H9 (cell line): ENCODE measurements at regions not wholly inside any gene's neighbourhood (a gene's known extent, or its start where the extent isn't known, plus 50 kb on each side); places are given as distances from the start of the nearest gene placed in this dataset.

ENCODE experiments used
- DNase-seq: peaks from one replicate; pipeline ENCODE4 v3.0.0-alpha.2; 2017
- H2AFZ ChIP-seq: one replicate; pipeline ENCODE4 v1.6.1; 2013; ENCODE audit warnings: mild to moderate bottlenecking, low read length, control low read depth, moderate library complexity
- H2AK5ac ChIP-seq: 2 replicates; pipeline ENCODE4 v1.6.1; 2013; ENCODE audit warnings: low read length, control low read depth, mixed read lengths; ENCODE audit not compliant: insufficient read length
- H2BK120ac ChIP-seq: one replicate; pipeline ENCODE4 v1.6.1; 2013; ENCODE audit warnings: low read depth, mild to moderate bottlenecking, low read length, control low read depth, inconsistent platforms; ENCODE audit not compliant: poor library complexity, severe bottlenecking
- H2BK12ac ChIP-seq: 2 replicates; pipeline ENCODE4 v1.6.1; 2013; ENCODE audit warnings: low read length, control low read depth, mixed read lengths, low read depth; ENCODE audit not compliant: insufficient read length
- H2BK15ac ChIP-seq: 2 replicates; pipeline ENCODE4 v1.6.1; 2013; ENCODE audit warnings: low read depth, low read length, control low read depth
- H2BK20ac ChIP-seq: one replicate; pipeline ENCODE4 v1.6.1; 2013; ENCODE audit warnings: low read depth, mild to moderate bottlenecking, low read length, control low read depth, inconsistent platforms; ENCODE audit not compliant: poor library complexity, severe bottlenecking
- H2BK5ac ChIP-seq: 2 replicates; pipeline ENCODE4 v1.6.1; 2013; ENCODE audit warnings: low read length, control low read depth, mixed read lengths; ENCODE audit not compliant: insufficient read length
- H3K14ac ChIP-seq: 2 replicates; pipeline ENCODE4 v1.6.1; 2013; ENCODE audit warnings: low read length, control low read depth; ENCODE audit not compliant: insufficient read depth
- H3K18ac ChIP-seq: 2 replicates; pipeline ENCODE4 v1.6.1; 2013; ENCODE audit warnings: low read depth, mild to moderate bottlenecking, mixed read lengths, low read length, control low read depth; ENCODE audit not compliant: insufficient read length
- H3K23ac ChIP-seq: 2 replicates; pipeline ENCODE4 v1.6.1; 2013; ENCODE audit warnings: low read length, control low read depth, mixed read lengths, low read depth; ENCODE audit not compliant: insufficient read length
- H3K23me2 ChIP-seq: 2 replicates; pipeline ENCODE4 v1.6.1; 2013; ENCODE audit warnings: low read depth, mild to moderate bottlenecking, mixed read lengths, low read length, control low read depth; ENCODE audit not compliant: insufficient read length, poor library complexity, severe bottlenecking
- H3K27ac ChIP-seq: 2 replicates; pipeline ENCODE4 v1.5.1; 2013; ENCODE audit warnings: low read length, control low read depth, mixed read lengths, low read depth; ENCODE audit not compliant: insufficient read length
- H3K27me3 ChIP-seq: 2 replicates; pipeline ENCODE4 v1.6.1; 2013; ENCODE audit warnings: low read length, control low read depth, inconsistent platforms; ENCODE audit not compliant: insufficient read depth
- H3K4ac ChIP-seq: 2 replicates; pipeline ENCODE4 v1.6.1; 2013; ENCODE audit warnings: low read depth, mild to moderate bottlenecking, control low read depth, inconsistent platforms, low read length, moderate library complexity
- H3K4me1 ChIP-seq: 2 replicates; pipeline ENCODE4 v1.6.1; 2013; ENCODE audit warnings: low read length, control low read depth, inconsistent platforms; ENCODE audit not compliant: insufficient read depth
- H3K4me2 ChIP-seq: 2 replicates; pipeline ENCODE4 v1.6.1; 2013; ENCODE audit warnings: low read length, control low read depth, mixed read lengths; ENCODE audit not compliant: insufficient read length, insufficient read depth
- H3K56ac ChIP-seq: 2 replicates; pipeline ENCODE4 v1.6.1; 2013; ENCODE audit warnings: low read depth, mild to moderate bottlenecking, mixed read lengths, low read length, control low read depth; ENCODE audit not compliant: insufficient read length
- H3K79me1 ChIP-seq: 2 replicates; pipeline ENCODE4 v1.6.1; 2013; ENCODE audit warnings: low read depth, mild to moderate bottlenecking, moderate library complexity, low read length, control low read depth, inconsistent platforms; ENCODE audit not compliant: insufficient read depth, poor library complexity, severe bottlenecking
- H3K79me2 ChIP-seq: 2 replicates; pipeline ENCODE4 v1.6.1; 2013; ENCODE audit warnings: low read length, control low read depth, inconsistent platforms; ENCODE audit not compliant: insufficient read depth
- H3K9ac ChIP-seq: 2 replicates; pipeline ENCODE4 v1.6.1; 2013; ENCODE audit warnings: low read length, control low read depth, mixed read lengths; ENCODE audit not compliant: insufficient read length; ENCODE audit errors: extremely low read depth
- H3K9me3 ChIP-seq: one replicate; pipeline ENCODE4 v1.6.1; 2013; ENCODE audit warnings: low read depth, low read length, inconsistent platforms; ENCODE audit not compliant: control insufficient read depth
- H3T11ph ChIP-seq: one replicate; pipeline ENCODE4 v1.6.1; 2013; ENCODE audit warnings: mild to moderate bottlenecking, low read length, control low read depth, inconsistent platforms
- H4K20me1 ChIP-seq: one replicate; pipeline ENCODE4 v1.6.1; 2013; ENCODE audit not compliant: control insufficient read depth, insufficient read length, insufficient read depth
- H4K5ac ChIP-seq: 2 replicates; pipeline ENCODE4 v1.6.1; 2013; ENCODE audit warnings: low read depth, mild to moderate bottlenecking, mixed read lengths, low read length, control low read depth; ENCODE audit not compliant: insufficient read length
- H4K8ac ChIP-seq: replicated peaks from 2 replicates; pipeline ENCODE4 v1.6.1; 2013; ENCODE audit warnings: low read length, control low read depth, mixed read lengths, low read depth; ENCODE audit not compliant: insufficient read length
- H4K91ac ChIP-seq: 2 replicates; pipeline ENCODE4 v1.6.1; 2013; ENCODE audit warnings: low read depth, mild to moderate bottlenecking, moderate library complexity, mixed read lengths, low read length, control low read depth; ENCODE audit not compliant: insufficient read length
- H3K27ac Mint-ChIP-seq, 3 experiments: 2 replicates in 2 of 3; 3 replicates in 1 of 3; pipeline ENCODE4 v1.8.0; 2020 to 2021; ENCODE audit warnings: mixed read lengths in 3 of 3, mild to moderate bottlenecking in 1 of 3, moderate library complexity in 1 of 3
- H3K27me3 Mint-ChIP-seq: 2 replicates; pipeline ENCODE4 v1.8.0; 2021; ENCODE audit warnings: low read depth, mild to moderate bottlenecking, moderate library complexity, mixed read lengths
- H3K36me3 Mint-ChIP-seq, 3 experiments: 2 replicates in 2 of 3; 3 replicates in 1 of 3; pipeline ENCODE4 v1.8.0; 2020 to 2021; ENCODE audit warnings: low read depth in 3 of 3, mixed read lengths in 3 of 3; ENCODE audit not compliant: insufficient read depth in 1 of 3
- H3K4me1 Mint-ChIP-seq, 2 experiments: 2 replicates each; pipeline ENCODE4 v1.8.0; 2020; ENCODE audit warnings: mixed read lengths in 2 of 2
- H3K4me3 Mint-ChIP-seq, 2 experiments: 2 replicates in 1 of 2; 3 replicates in 1 of 2; pipeline ENCODE4 v1.8.0; 2020 to 2021; ENCODE audit warnings: mild to moderate bottlenecking in 2 of 2, mixed read lengths in 2 of 2, moderate library complexity in 1 of 2
- H3K9me3 Mint-ChIP-seq, 2 experiments: 2 replicates in 1 of 2; 3 replicates in 1 of 2; pipeline ENCODE4 v1.8.0; 2020; ENCODE audit warnings: mild to moderate bottlenecking in 2 of 2, mixed read lengths in 2 of 2, moderate library complexity in 1 of 2
- CTCF ChIP-seq: fragments of 200-600 bp; sonication (generic); conservative IDR thresholded peaks from 3 replicates; pipeline ENCODE4 v1.8.0; 2021; ENCODE audit warnings: antibody characterized with exemption, mild to moderate bottlenecking
- WGBS: extraction: QIAGEN DNeasy Blood & Tissue Kit; methylation state at CpG from one replicate; pipeline ENCODE4 v1.1.7; 2013; ENCODE audit warnings: missing lambda C conversion rate, low lambda C conversion rate, mixed read lengths; ENCODE audit not compliant: insufficient read length; ENCODE audit errors: extremely low coverage; 5-methylcytosine and 5-hydroxymethylcytosine counted together

GRCh38 chr14:97329701-97330100 is 532.5 kb downstream of the VRK1 start:
- no CpG with 5 or more reads among the region's 2 CpGs for WGBS
- H3K23ac ChIP-seq: no peak overlapping the region
- no peaks in the 10 kb centered on the region; a peak in 1 of 7 replicates for H3K36me3 Mint-ChIP-seq
- no peak for DNase-seq
- no peaks in the 10 kb centered on the region for H3K23me2 ChIP-seq
- H3K9me3 Mint-ChIP-seq: peaks cover 0 to 2% of the 10 kb centered on the region in 2 experiments; a peak in 2 of 5 replicates
- no peak overlapping the region for H3K4me2 ChIP-seq
- H3K27me3 ChIP-seq: no peaks in the 10 kb centered on the region
- H4K91ac ChIP-seq: no peak overlapping the region
- H4K20me1 ChIP-seq: no peaks in the 10 kb centered on the region
- H3K56ac ChIP-seq: no peak overlapping the region
- no peak overlapping the region for H3K4me3 Mint-ChIP-seq
- no peaks in the 10 kb centered on the region for H3K79me1 ChIP-seq
- TF ChIP-seq CTCF: no peak
- no peak overlapping the region for H2BK120ac ChIP-seq
- peaks cover 7 to 11% of the 10 kb centered on the region in 2 experiments for H3K4me1 Mint-ChIP-seq
- no peaks in the 10 kb centered on the region for H3K9me3 ChIP-seq
- H3K27ac ChIP-seq: no peak overlapping the region
- H3K79me2 ChIP-seq: no peaks in the 10 kb centered on the region
- no peak overlapping the region for H3T11ph ChIP-seq
- H3K9ac ChIP-seq: no peak overlapping the region
- H2BK15ac ChIP-seq: no peak overlapping the region
- H2BK20ac ChIP-seq: no peak overlapping the region
- no peak overlapping the region for H2AFZ ChIP-seq
- no peak overlapping the region for H3K4ac ChIP-seq
- no peak overlapping the region for H3K14ac ChIP-seq
- H4K8ac ChIP-seq: no peak overlapping the region
- no peak overlapping the region for H2BK5ac ChIP-seq
- H3K27ac Mint-ChIP-seq: no peak overlapping the region
- H3K4me1 ChIP-seq: no peaks in the 10 kb centered on the region
- no peaks in the 10 kb centered on the region for H3K27me3 Mint-ChIP-seq
- no peak overlapping the region for H2AK5ac ChIP-seq
- no peak overlapping the region for H3K18ac ChIP-seq
- no peak overlapping the region for H2BK12ac ChIP-seq
- H4K5ac ChIP-seq: no peak overlapping the region
